Endothelial cell of umbilical vein (primary cell): ENCODE measurements at regions not wholly inside any gene's neighbourhood (a gene's known extent, or its start where the extent isn't known, plus 50 kb on each side); places are given as distances from the start of the nearest gene placed in this dataset.

Experiments used
- BruUV-seq: library from RNA; stranded (reverse); fragments of 400-500 nt; replicated peaks from 2 replicates; lab custom pipeline; 2021; lab: Mats Ljungman, UMichigan
- CTCF ChIA-PET: fragments of 300-600, 350-600 bp; sonication (Branson Sonifier 250); formaldehyde crosslinking; loops from one replicate; lab custom pipeline; 2021; ENCODE audit warnings: antibody characterized with exemption, inconsistent platforms; lab: Charles Lee
- POLR2A ChIA-PET: fragments of 300-600, 350-600 bp; sonication (Branson Sonifier 250); formaldehyde crosslinking; loops from one replicate; lab custom pipeline; 2021; ENCODE audit warnings: antibody characterized with exemption, inconsistent platforms; lab: Charles Lee
- DNase-seq: peaks from one replicate; pipeline ENCODE4 v3.0.0-alpha.2; 2011; ENCODE audit warnings: low read depth, low spot score
- FAIRE-seq: peaks from 2 replicates; lab custom pipeline; 2011; peaks lifted over from hg19 to GRCh38; lab: Jason Lieb, UNC
- H2AFZ ChIP-seq: 2 replicates; pipeline ENCODE4 v1.6.0; 2012; ENCODE audit warnings: low read depth, low read length, control low read depth, inconsistent platforms
- H3K27ac ChIP-seq: 2 replicates; pipeline ENCODE4 v1.5.1; 2011; ENCODE audit warnings: low read depth, mild to moderate bottlenecking, control low read depth, low read length, moderate library complexity; ENCODE audit not compliant: insufficient read depth
- H3K27me3 ChIP-seq, 2 experiments: 2 replicates each; pipeline versions ENCODE4 v1.6.0 to v1.6.1; 2011; ENCODE audit warnings: low read length in 2 of 2, mixed read lengths in 1 of 2; ENCODE audit not compliant: control insufficient read depth in 2 of 2, insufficient read depth in 2 of 2
- H3K36me3 ChIP-seq, 2 experiments: 2 replicates in 1 of 2; 3 replicates in 1 of 2; pipeline ENCODE4 v1.5.1; 2011; ENCODE audit warnings: low read length in 2 of 2, mild to moderate bottlenecking in 1 of 2, moderate library complexity in 1 of 2; ENCODE audit not compliant: control insufficient read depth in 2 of 2, insufficient read depth in 2 of 2; ENCODE audit errors: extremely low read depth in 1 of 2
- H3K4me1 ChIP-seq: 3 replicates; pipeline ENCODE4 v1.5.1; 2011; ENCODE audit warnings: mild to moderate bottlenecking, low read length; ENCODE audit not compliant: control insufficient read depth, insufficient read depth; ENCODE audit errors: extremely low read depth
- H3K4me2 ChIP-seq: 2 replicates; pipeline ENCODE4 v1.6.1; 2011; ENCODE audit warnings: low read length, control low read depth, mixed read lengths; ENCODE audit not compliant: insufficient read depth
- H3K4me3 ChIP-seq, 3 experiments: fragments of 200-600 bp in 1 of 3; sonication (generic), shearing (Covaris generic) in 1 of 3; replicated peaks in 1 of 3; 2 replicates each; pipeline ENCODE4 v1.5.1; 2011 to 2016; ENCODE audit warnings: control low read depth in 3 of 3, low read length in 3 of 3, mild to moderate bottlenecking in 2 of 3, inconsistent platforms in 1 of 3, low read depth in 1 of 3, moderate library complexity in 1 of 3; ENCODE audit not compliant: insufficient read depth in 1 of 3
- H3K79me2 ChIP-seq: 2 replicates; pipeline ENCODE4 v1.6.0; 2012; ENCODE audit warnings: low read length, inconsistent platforms; ENCODE audit not compliant: control insufficient read depth, insufficient read depth
- H3K9ac ChIP-seq: replicated peaks from 2 replicates; pipeline ENCODE3; 2011; ENCODE audit warnings: low read length, control low read depth; ENCODE audit not compliant: insufficient read depth; ENCODE audit errors: extremely low read depth
- H3K9me1 ChIP-seq: replicated peaks from 3 replicates; pipeline ENCODE4 v1.6.0; 2011; ENCODE audit warnings: mild to moderate bottlenecking, low read length; ENCODE audit not compliant: control insufficient read depth, insufficient read depth; ENCODE audit errors: extremely low read depth
- H3K9me3 ChIP-seq: replicated peaks from 2 replicates; pipeline ENCODE4 v1.5.1; 2012; ENCODE audit warnings: low read length, inconsistent platforms; ENCODE audit not compliant: control insufficient read depth, insufficient read depth
- H4K20me1 ChIP-seq: replicated peaks from 2 replicates; pipeline ENCODE3; 2011; ENCODE audit warnings: mild to moderate bottlenecking, low read length; ENCODE audit not compliant: control insufficient read depth, insufficient read depth; ENCODE audit errors: extremely low read depth
- CTCF ChIP-seq, 2 donors: IDR thresholded peaks; 1 replicate in 1 of 2; 2 replicates in 1 of 2; pipeline ENCODE4 v1.5.1; 2011; ENCODE audit warnings: low read length in 2 of 2, mild to moderate bottlenecking in 2 of 2, moderate library complexity in 2 of 2, control low read depth in 1 of 2, inconsistent platforms in 1 of 2, low read depth in 1 of 2; ENCODE audit not compliant: insufficient read depth in 1 of 2; ENCODE audit errors: extremely low read depth in 1 of 2
- EZH2 ChIP-seq: IDR thresholded peaks from 2 replicates; pipeline ENCODE4 v1.6.1; 2012; ENCODE audit warnings: borderline replicate concordance, low read depth, mild to moderate bottlenecking, moderate library complexity, low read length, inconsistent platforms; ENCODE audit not compliant: severe bottlenecking
- FOS ChIP-seq: IDR thresholded peaks from 2 replicates; pipeline ENCODE4 v1.6.1; 2011; ENCODE audit warnings: mild to moderate bottlenecking, low read length, moderate library complexity, borderline replicate concordance; ENCODE audit not compliant: insufficient read depth
- GATA2 ChIP-seq: IDR thresholded peaks from 2 replicates; pipeline ENCODE4 v1.7.0; 2011; ENCODE audit warnings: low read depth, mild to moderate bottlenecking, moderate library complexity, mixed read lengths, low read length; ENCODE audit not compliant: insufficient read length, insufficient read depth
- JUN ChIP-seq: IDR thresholded peaks from 2 replicates; pipeline ENCODE4 v1.6.1; 2011; ENCODE audit warnings: borderline replicate concordance, low read depth; ENCODE audit not compliant: insufficient read length, insufficient read depth
- MYC ChIP-seq: IDR thresholded peaks from one replicate; pipeline ENCODE4 v1.6.1; 2011; ENCODE audit warnings: mild to moderate bottlenecking, low read depth, low read length
- POLR2A ChIP-seq: IDR thresholded peaks from 2 replicates; pipeline ENCODE4 v1.6.1; 2012; ENCODE audit warnings: low read depth, mild to moderate bottlenecking, control low read depth, low read length
- POLR2AphosphoS5 ChIP-seq: IDR thresholded peaks from 2 replicates; pipeline ENCODE4 v1.6.1; 2012; ENCODE audit warnings: low read depth, mild to moderate bottlenecking, control low read depth, low read length, moderate library complexity; ENCODE audit not compliant: insufficient read depth
- dilution Hi-C: fragments of 300-500 bp; cut with MboI; formaldehyde crosslinking; loops from one replicate; pipeline ENCODE4 v1.15.0; 2019; ENCODE audit warnings: low sequenced_read_pairs; ENCODE audit not compliant: extremely low pct_ligation_motif_present
- intact Hi-C: fragments of 100-400 bp; cut with micrococcal nuclease; formaldehyde crosslinking; loops from one replicate; pipeline ENCODE4 v1.10.0; 2022
- TF ChIP-seq, protein P1 (sequence below): IDR thresholded peaks from 2 replicates; pipeline ENCODE4 v1.6.1; 2011; ENCODE audit not compliant: insufficient read depth, insufficient read length

GRCh38 chr17:77852731-77853130 lies 105.8 kb upstream of the TNRC6C start:
- POLR2A ChIA-PET, result no interaction called here
- FAIRE-seq, result no peak

More at GRCh38 chr17:77852731-77853130, 105.8 kb upstream of the TNRC6C start:
- dilution Hi-C loops, result no loop called here
- Histone ChIP-seq H3K9ac (no peak overlapping the region), H3K9me1 (no peaks in the 10 kb centered on the region), H3K4me3 (no peak overlapping the region), H4K20me1 (no peaks in the 10 kb centered on the region), H3K4me2 (no peak overlapping the region), H3K4me1 (no peaks in the 10 kb centered on the region), H3K27ac (no peak overlapping the region), H2AFZ (no peak overlapping the region), H3K36me3 (no peaks in the 10 kb centered on the region), H3K27me3 (no peaks in the 10 kb centered on the region), H3K9me3 (no peaks in the 10 kb centered on the region), H3K79me2 (no peaks in the 10 kb centered on the region)
- BruUV-seq, result no TSS peak
- TF ChIP-seq MYC (no peak), POLR2A (no peak), JUN (no peak), GATA2 (no peak), POLR2AphosphoS5 (no peak), FOS (no peak), EZH2 (no peak), CTCF (IDR thresholded peaks at IDR 0.05; ENCODE audit: extremely low read depth in 1 of 2, insufficient read depth in 1 of 2, low read depth in 1 of 2, low read length in 2 of 2) (no peak)
- TF ChIP-seq, protein P1, sequence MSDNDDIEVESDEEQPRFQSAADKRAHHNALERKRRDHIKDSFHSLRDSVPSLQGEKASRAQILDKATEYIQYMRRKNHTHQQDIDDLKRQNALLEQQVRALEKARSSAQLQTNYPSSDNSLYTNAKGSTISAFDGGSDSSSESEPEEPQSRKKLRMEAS, result no peak
- CTCF ChIA-PET, result interaction anchor here (0.8 kb wide), 1 partner anchor 167 kb away, joined by 4 read pairs; no protein-coding TSS in a partner anchor
- DNase-seq, result no peak
- intact Hi-C loops, result no loop called here
